Endothelial cell of umbilical vein (primary cell): ENCODE measurements at regions not wholly inside any gene's neighbourhood (a gene's known extent, or its start where the extent isn't known, plus 50 kb on each side); places are given as distances from the start of the nearest gene placed in this dataset.

Experiments used
- BruUV-seq: library from RNA; stranded (reverse); fragments of 400-500 nt; replicated peaks from 2 replicates; lab custom pipeline; 2021; lab: Mats Ljungman, UMichigan
- CTCF ChIA-PET: fragments of 300-600, 350-600 bp; sonication (Branson Sonifier 250); formaldehyde crosslinking; loops from one replicate; lab custom pipeline; 2021; ENCODE audit warnings: antibody characterized with exemption, inconsistent platforms; lab: Charles Lee
- POLR2A ChIA-PET: fragments of 300-600, 350-600 bp; sonication (Branson Sonifier 250); formaldehyde crosslinking; loops from one replicate; lab custom pipeline; 2021; ENCODE audit warnings: antibody characterized with exemption, inconsistent platforms; lab: Charles Lee
- DNase-seq: peaks from one replicate; pipeline ENCODE4 v3.0.0-alpha.2; 2011; ENCODE audit warnings: low read depth, low spot score
- FAIRE-seq: peaks from 2 replicates; lab custom pipeline; 2011; peaks lifted over from hg19 to GRCh38; lab: Jason Lieb, UNC
- H2AFZ ChIP-seq: 2 replicates; pipeline ENCODE4 v1.6.0; 2012; ENCODE audit warnings: low read depth, low read length, control low read depth, inconsistent platforms
- H3K27ac ChIP-seq: 2 replicates; pipeline ENCODE4 v1.5.1; 2011; ENCODE audit warnings: low read depth, mild to moderate bottlenecking, control low read depth, low read length, moderate library complexity; ENCODE audit not compliant: insufficient read depth
- H3K27me3 ChIP-seq, 2 experiments: 2 replicates each; pipeline versions ENCODE4 v1.6.0 to v1.6.1; 2011; ENCODE audit warnings: low read length in 2 of 2, mixed read lengths in 1 of 2; ENCODE audit not compliant: control insufficient read depth in 2 of 2, insufficient read depth in 2 of 2
- H3K36me3 ChIP-seq, 2 experiments: 2 replicates in 1 of 2; 3 replicates in 1 of 2; pipeline ENCODE4 v1.5.1; 2011; ENCODE audit warnings: low read length in 2 of 2, mild to moderate bottlenecking in 1 of 2, moderate library complexity in 1 of 2; ENCODE audit not compliant: control insufficient read depth in 2 of 2, insufficient read depth in 2 of 2; ENCODE audit errors: extremely low read depth in 1 of 2
- H3K4me1 ChIP-seq: 3 replicates; pipeline ENCODE4 v1.5.1; 2011; ENCODE audit warnings: mild to moderate bottlenecking, low read length; ENCODE audit not compliant: control insufficient read depth, insufficient read depth; ENCODE audit errors: extremely low read depth
- H3K4me2 ChIP-seq: 2 replicates; pipeline ENCODE4 v1.6.1; 2011; ENCODE audit warnings: low read length, control low read depth, mixed read lengths; ENCODE audit not compliant: insufficient read depth
- H3K4me3 ChIP-seq, 3 experiments: fragments of 200-600 bp in 1 of 3; sonication (generic), shearing (Covaris generic) in 1 of 3; replicated peaks in 1 of 3; 2 replicates each; pipeline ENCODE4 v1.5.1; 2011 to 2016; ENCODE audit warnings: control low read depth in 3 of 3, low read length in 3 of 3, mild to moderate bottlenecking in 2 of 3, inconsistent platforms in 1 of 3, low read depth in 1 of 3, moderate library complexity in 1 of 3; ENCODE audit not compliant: insufficient read depth in 1 of 3
- H3K79me2 ChIP-seq: 2 replicates; pipeline ENCODE4 v1.6.0; 2012; ENCODE audit warnings: low read length, inconsistent platforms; ENCODE audit not compliant: control insufficient read depth, insufficient read depth
- H3K9ac ChIP-seq: replicated peaks from 2 replicates; pipeline ENCODE3; 2011; ENCODE audit warnings: low read length, control low read depth; ENCODE audit not compliant: insufficient read depth; ENCODE audit errors: extremely low read depth
- H3K9me1 ChIP-seq: replicated peaks from 3 replicates; pipeline ENCODE4 v1.6.0; 2011; ENCODE audit warnings: mild to moderate bottlenecking, low read length; ENCODE audit not compliant: control insufficient read depth, insufficient read depth; ENCODE audit errors: extremely low read depth
- H3K9me3 ChIP-seq: replicated peaks from 2 replicates; pipeline ENCODE4 v1.5.1; 2012; ENCODE audit warnings: low read length, inconsistent platforms; ENCODE audit not compliant: control insufficient read depth, insufficient read depth
- H4K20me1 ChIP-seq: replicated peaks from 2 replicates; pipeline ENCODE3; 2011; ENCODE audit warnings: mild to moderate bottlenecking, low read length; ENCODE audit not compliant: control insufficient read depth, insufficient read depth; ENCODE audit errors: extremely low read depth
- CTCF ChIP-seq, 2 donors: IDR thresholded peaks; 1 replicate in 1 of 2; 2 replicates in 1 of 2; pipeline ENCODE4 v1.5.1; 2011; ENCODE audit warnings: low read length in 2 of 2, mild to moderate bottlenecking in 2 of 2, moderate library complexity in 2 of 2, control low read depth in 1 of 2, inconsistent platforms in 1 of 2, low read depth in 1 of 2; ENCODE audit not compliant: insufficient read depth in 1 of 2; ENCODE audit errors: extremely low read depth in 1 of 2
- EZH2 ChIP-seq: IDR thresholded peaks from 2 replicates; pipeline ENCODE4 v1.6.1; 2012; ENCODE audit warnings: borderline replicate concordance, low read depth, mild to moderate bottlenecking, moderate library complexity, low read length, inconsistent platforms; ENCODE audit not compliant: severe bottlenecking
- FOS ChIP-seq: IDR thresholded peaks from 2 replicates; pipeline ENCODE4 v1.6.1; 2011; ENCODE audit warnings: mild to moderate bottlenecking, low read length, moderate library complexity, borderline replicate concordance; ENCODE audit not compliant: insufficient read depth
- GATA2 ChIP-seq: IDR thresholded peaks from 2 replicates; pipeline ENCODE4 v1.7.0; 2011; ENCODE audit warnings: low read depth, mild to moderate bottlenecking, moderate library complexity, mixed read lengths, low read length; ENCODE audit not compliant: insufficient read length, insufficient read depth
- JUN ChIP-seq: IDR thresholded peaks from 2 replicates; pipeline ENCODE4 v1.6.1; 2011; ENCODE audit warnings: borderline replicate concordance, low read depth; ENCODE audit not compliant: insufficient read length, insufficient read depth
- MYC ChIP-seq: IDR thresholded peaks from one replicate; pipeline ENCODE4 v1.6.1; 2011; ENCODE audit warnings: mild to moderate bottlenecking, low read depth, low read length
- POLR2A ChIP-seq: IDR thresholded peaks from 2 replicates; pipeline ENCODE4 v1.6.1; 2012; ENCODE audit warnings: low read depth, mild to moderate bottlenecking, control low read depth, low read length
- POLR2AphosphoS5 ChIP-seq: IDR thresholded peaks from 2 replicates; pipeline ENCODE4 v1.6.1; 2012; ENCODE audit warnings: low read depth, mild to moderate bottlenecking, control low read depth, low read length, moderate library complexity; ENCODE audit not compliant: insufficient read depth
- dilution Hi-C: fragments of 300-500 bp; cut with MboI; formaldehyde crosslinking; loops from one replicate; pipeline ENCODE4 v1.15.0; 2019; ENCODE audit warnings: low sequenced_read_pairs; ENCODE audit not compliant: extremely low pct_ligation_motif_present
- intact Hi-C: fragments of 100-400 bp; cut with micrococcal nuclease; formaldehyde crosslinking; loops from one replicate; pipeline ENCODE4 v1.10.0; 2022
- TF ChIP-seq, protein P1 (sequence below): IDR thresholded peaks from 2 replicates; pipeline ENCODE4 v1.6.1; 2011; ENCODE audit not compliant: insufficient read depth, insufficient read length

DNA sequence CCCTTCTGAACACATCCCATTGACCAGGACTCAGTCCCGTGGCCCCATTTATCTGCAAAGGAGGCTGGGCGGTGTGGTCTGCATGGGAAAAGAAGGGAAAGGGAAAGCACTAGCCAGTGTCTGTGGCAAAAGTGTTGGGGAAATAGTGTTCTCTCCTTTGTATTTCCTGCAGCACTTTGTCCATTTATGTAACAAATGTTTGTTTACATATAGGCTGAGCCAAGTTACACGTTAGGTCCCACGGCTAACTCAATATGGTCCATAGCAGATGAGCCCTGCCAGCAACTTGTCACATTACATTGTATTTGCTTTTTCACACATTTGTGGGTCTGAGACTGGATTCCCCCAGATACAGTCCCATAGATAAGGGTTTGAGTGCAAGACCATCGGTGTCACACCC is 260.5 kb downstream of the MSX2 start:
- H3K4me2 ChIP-seq: no peak overlapping the region
- TF ChIP-seq CTCF (IDR thresholded peaks at IDR 0.05; ENCODE audit: extremely low read depth in 1 of 2, insufficient read depth in 1 of 2, low read depth in 1 of 2, low read length in 2 of 2): no peak
- TF ChIP-seq POLR2AphosphoS5: no peak
- no peak for TF ChIP-seq GATA2
- no peak for TF ChIP-seq FOS
- no peak for TF ChIP-seq MYC
- TF ChIP-seq, protein P1, sequence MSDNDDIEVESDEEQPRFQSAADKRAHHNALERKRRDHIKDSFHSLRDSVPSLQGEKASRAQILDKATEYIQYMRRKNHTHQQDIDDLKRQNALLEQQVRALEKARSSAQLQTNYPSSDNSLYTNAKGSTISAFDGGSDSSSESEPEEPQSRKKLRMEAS: no peak
- no peak for TF ChIP-seq POLR2A
- TF ChIP-seq EZH2: no peak
- no peak for TF ChIP-seq JUN
- no peaks in the 10 kb centered on the region for H3K36me3 ChIP-seq
- CTCF ChIA-PET: no interaction called here
- POLR2A ChIA-PET: no interaction called here
- H4K20me1 ChIP-seq: no peaks in the 10 kb centered on the region
- no TSS peak for BruUV-seq
- DNase-seq: no peak
- dilution Hi-C loops (no loop called here), intact Hi-C loops (no loop called here)
- no peaks in the 10 kb centered on the region for H3K4me1 ChIP-seq
- no peak for FAIRE-seq
- no peak overlapping the region for H3K9ac ChIP-seq
- H3K9me1 ChIP-seq: no peaks in the 10 kb centered on the region
- H3K9me3 ChIP-seq: no peaks in the 10 kb centered on the region
- H3K27ac ChIP-seq: no peak overlapping the region
- no peak overlapping the region for H2AFZ ChIP-seq
- no peaks in the 10 kb centered on the region for H3K79me2 ChIP-seq
- H3K4me3 ChIP-seq: no peak overlapping the region
- no peaks in the 10 kb centered on the region for H3K27me3 ChIP-seq
